SK-N-MC (cell line): ENCODE measurements at regions not wholly inside any gene's neighbourhood (a gene's known extent, or its start where the extent isn't known, plus 50 kb on each side); places are given as distances from the start of the nearest gene placed in this dataset.

Experiments
- EZH2 ChIP-seq: fragments of 200-600 bp; sonication (generic); IDR thresholded peaks from one replicate; pipeline ENCODE4 v1.6.1; 2017; ENCODE audit warnings: antibody characterized with exemption
- POLR2AphosphoS5 ChIP-seq: IDR thresholded peaks from 2 replicates; pipeline ENCODE4 v1.6.1; 2012; ENCODE audit warnings: mild to moderate bottlenecking, low read depth, low read length, borderline replicate concordance

DNA sequence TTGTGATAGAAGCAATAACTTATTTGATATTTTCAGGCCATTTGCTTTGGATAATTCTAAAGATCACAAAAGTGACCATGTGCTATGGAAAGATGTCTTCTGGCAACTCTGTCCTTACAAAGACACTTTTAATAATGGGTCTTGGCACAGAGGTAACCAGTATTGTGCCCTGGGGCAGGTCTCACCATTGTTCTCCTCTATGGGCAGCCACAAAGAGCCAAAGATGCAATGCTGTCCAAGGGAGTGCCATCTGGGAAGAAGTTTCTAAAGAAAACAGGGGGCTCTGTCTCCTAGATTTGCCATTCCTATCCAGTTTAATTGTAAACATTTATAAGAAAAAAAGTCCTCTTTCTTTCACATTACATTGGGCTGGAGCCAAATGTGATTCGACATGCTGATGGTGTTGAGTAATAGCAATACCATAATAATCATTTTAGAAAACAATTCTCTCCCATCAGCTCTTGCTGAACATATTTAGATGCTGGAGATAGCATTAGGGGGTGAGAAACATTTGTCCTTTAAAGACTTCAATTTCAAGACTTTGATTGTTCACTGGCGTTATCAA lies 179.9 kb downstream of the KIT start:
- TF ChIP-seq EZH2 = no peak
- no peak for TF ChIP-seq POLR2AphosphoS5
